ENCODE measurements at regions not wholly inside any gene's neighbourhood (a gene's known extent, or its start where the extent isn't known, plus 50 kb on each side); places are given as distances from the start of the nearest gene placed in this dataset.
"Not testable (repeated sequence)": the region's sequence is repeated elsewhere in the genome, so short reads cannot be mapped to it uniquely, and the experiment has no call there.

DNA sequence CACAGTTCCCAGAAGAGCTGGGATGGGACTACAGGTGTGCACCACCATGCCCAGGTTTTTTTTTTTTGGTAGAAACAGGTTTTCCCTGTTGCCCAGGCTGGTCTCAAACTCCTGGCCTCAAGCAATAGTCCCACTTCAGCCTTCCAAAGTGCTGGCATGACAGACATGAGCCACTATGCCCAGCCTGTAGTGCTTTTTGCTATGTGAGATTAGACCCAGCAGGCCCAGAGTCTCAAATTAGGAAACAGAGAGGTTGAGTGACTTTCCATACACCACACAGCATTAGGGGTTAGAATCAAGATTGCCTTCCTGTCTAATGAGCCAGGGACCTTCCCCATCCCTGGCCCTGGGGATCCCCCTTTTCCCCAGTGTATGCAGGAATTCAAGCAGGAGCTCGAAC is 90.8 kb upstream of the KCTD7 start:
- Mint-ChIP-seq H3K4me1 (peaks cover 1% of the 10 kb centered on the region), H3K27ac (no peak overlapping the region), H3K9me3 (no peaks in the 10 kb centered on the region), H3K36me3 (ENCODE audit: low read depth) (no peaks in the 10 kb centered on the region), H3K4me3 (no peak overlapping the region), H3K27me3 (no peaks in the 10 kb centered on the region)
- CTCF ChIA-PET = interaction anchor here (0.7 to 0.9 kb wide), 2 partner anchors 9 to 19 kb away, joined by 3 to 5 read pairs; no protein-coding TSS in a partner anchor
- DNase-seq = no peak
- POLR2A ChIA-PET = interaction anchor here (0.6 kb wide), 1 partner anchor 299 kb away, joined by 5 read pairs; no protein-coding TSS in a partner anchor

DNA sequence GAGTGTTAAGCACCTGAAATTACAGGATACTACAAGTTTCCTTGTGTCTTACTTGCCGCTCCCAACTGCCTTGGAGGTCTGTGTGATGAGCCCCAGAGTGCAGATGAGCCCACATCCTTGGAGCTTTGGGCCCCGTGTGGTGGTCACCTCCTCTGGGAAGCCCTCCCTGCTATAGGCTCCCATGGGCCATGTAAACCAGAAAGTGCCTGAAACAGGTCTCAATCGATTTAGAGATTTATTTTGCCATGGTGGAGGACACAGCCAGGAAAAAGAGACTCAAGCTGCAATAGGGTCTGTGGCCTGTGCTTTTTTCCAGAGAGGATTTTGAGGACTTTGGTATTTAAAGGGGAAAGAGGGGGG is 89.4 kb upstream of the KCTD7 start:
- ChIA-PET POLR2A (no interaction called here), CTCF (no interaction called here)
- no peak overlapping the region for H3K4me3 Mint-ChIP-seq
- H3K27me3 Mint-ChIP-seq = no peaks in the 10 kb centered on the region
- no peaks in the 10 kb centered on the region for H3K36me3 Mint-ChIP-seq (ENCODE audit: low read depth)
- H3K4me1 Mint-ChIP-seq = peaks cover 1% of the 10 kb centered on the region
- no peaks in the 10 kb centered on the region for H3K9me3 Mint-ChIP-seq
- no peak overlapping the region for H3K27ac Mint-ChIP-seq
- DNase-seq = no peak

DNA sequence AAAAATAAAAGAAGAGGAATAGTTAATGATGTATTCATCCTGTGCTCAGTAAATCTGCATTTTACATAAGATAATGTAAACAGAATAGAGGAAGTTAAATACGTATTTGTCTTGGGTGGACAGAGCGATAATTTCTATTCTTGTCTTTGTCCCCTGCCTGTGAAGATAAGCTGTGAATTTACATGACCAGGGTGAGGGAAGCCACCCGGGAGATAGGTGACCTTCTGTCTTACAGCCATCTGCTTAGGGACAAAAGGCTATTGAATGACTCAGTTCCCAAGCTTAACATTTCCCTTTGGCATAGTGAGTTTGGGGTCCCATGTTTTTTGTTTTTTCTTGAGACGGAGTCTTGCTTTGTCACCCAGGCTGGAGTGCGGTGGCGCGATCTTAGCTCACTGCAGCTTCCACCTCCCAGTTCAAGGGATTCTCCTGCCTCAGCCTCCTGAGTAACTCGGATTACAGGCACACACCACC is 88.7 kb upstream of the KCTD7 start:
- CTCF ChIA-PET = interaction anchor here (0.9 to 1.5 kb wide), 2 partner anchors 11 to 17 kb away, joined by 3 to 10 read pairs; no protein-coding TSS in a partner anchor

DNA sequence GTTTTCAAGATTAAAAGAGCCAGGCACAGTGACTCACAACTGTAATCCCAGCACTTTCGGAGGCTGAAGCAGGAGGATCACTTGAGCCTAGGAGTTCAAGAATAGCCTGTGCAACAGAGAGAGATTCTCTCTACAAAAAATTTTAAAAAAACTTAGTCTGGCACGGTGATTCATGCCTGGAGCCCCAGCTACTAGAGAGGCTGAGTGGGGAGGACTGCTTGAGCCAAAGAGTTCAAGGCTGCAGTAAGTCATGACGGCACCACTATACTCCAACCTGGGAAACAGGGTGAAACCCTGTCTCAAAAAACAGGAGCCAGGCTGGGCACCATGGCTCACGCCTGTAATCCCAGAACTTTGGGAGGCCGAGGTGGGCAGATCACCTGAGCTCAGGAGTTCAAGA is 86.6 kb upstream of the KCTD7 start:
- H3K4me1 Mint-ChIP-seq = peaks cover 1% of the 10 kb centered on the region
- H3K36me3 Mint-ChIP-seq (ENCODE audit: low read depth) = no peaks in the 10 kb centered on the region
- no peaks in the 10 kb centered on the region for H3K27me3 Mint-ChIP-seq
- no peak overlapping the region for H3K27ac Mint-ChIP-seq
- H3K4me3 Mint-ChIP-seq = no peak overlapping the region
- CTCF ChIA-PET = interaction anchor here (0.6 to 1.5 kb wide), 2 partner anchors 14 to 150 kb away, joined by 3 to 8 read pairs; no protein-coding TSS in a partner anchor
- H3K9me3 Mint-ChIP-seq = no peaks in the 10 kb centered on the region
- POLR2A ChIA-PET = no interaction called here
- DNase-seq = no peak

More for the DNA sequence above, 88.7 kb upstream of the KCTD7 start:
- H3K27me3 Mint-ChIP-seq = no peaks in the 10 kb centered on the region
- no peaks in the 10 kb centered on the region for H3K9me3 Mint-ChIP-seq
- no peak for DNase-seq
- H3K4me3 Mint-ChIP-seq = no peak overlapping the region
- peaks cover 1% of the 10 kb centered on the region for H3K4me1 Mint-ChIP-seq
- no peaks in the 10 kb centered on the region for H3K36me3 Mint-ChIP-seq (ENCODE audit: low read depth)
- no peak overlapping the region for H3K27ac Mint-ChIP-seq
- POLR2A ChIA-PET = no interaction called here

DNA sequence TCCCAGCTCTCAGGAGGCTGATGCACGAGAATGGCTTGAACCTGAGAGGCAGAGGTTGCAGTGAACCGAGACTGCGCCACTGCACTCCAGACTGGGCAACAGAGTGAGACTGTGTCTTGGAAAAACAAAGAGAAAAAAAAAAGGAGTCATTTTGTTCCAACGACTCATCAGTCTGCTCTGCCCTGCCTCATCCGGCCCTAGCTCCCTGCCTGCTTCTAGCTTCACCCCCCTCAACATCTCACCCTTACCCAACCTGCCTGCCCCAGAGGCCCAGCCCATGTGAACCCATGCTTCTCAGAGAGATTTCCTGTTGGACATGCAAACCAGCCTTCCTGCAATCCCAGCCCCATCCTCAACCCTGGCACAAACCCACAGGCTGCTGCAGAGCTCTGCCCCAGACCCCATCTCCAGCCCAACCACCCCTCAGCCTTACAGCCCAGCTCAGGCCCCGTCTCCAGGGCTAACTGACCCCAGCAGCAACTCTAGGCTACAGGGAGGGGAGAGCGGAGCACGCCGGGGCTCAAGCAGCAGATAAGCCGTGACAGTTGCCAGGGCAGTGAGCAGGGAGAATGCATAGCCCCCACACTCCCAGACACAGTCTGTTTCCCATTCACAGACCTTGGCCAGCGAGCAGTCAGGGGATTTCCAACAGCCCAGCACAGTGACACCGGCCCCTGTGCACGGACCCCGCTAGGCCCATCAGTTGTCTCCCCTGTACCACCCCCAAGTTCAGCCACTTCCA is 86.0 kb upstream of the KCTD7 start:
- H3K27me3 Mint-ChIP-seq = no peaks in the 10 kb centered on the region
- no peaks in the 10 kb centered on the region for H3K36me3 Mint-ChIP-seq (ENCODE audit: low read depth)
- H3K9me3 Mint-ChIP-seq = no peaks in the 10 kb centered on the region
- ChIA-PET POLR2A (no interaction called here), CTCF (interaction anchor here (0.6 to 1.5 kb wide), 2 partner anchors 15 to 149 kb away, joined by 3 to 8 read pairs; no protein-coding TSS in a partner anchor)
- peaks cover 1% of the 10 kb centered on the region for H3K4me1 Mint-ChIP-seq
- no peak for DNase-seq
- H3K27ac Mint-ChIP-seq = no peak overlapping the region
- no peak overlapping the region for H3K4me3 Mint-ChIP-seq

DNA sequence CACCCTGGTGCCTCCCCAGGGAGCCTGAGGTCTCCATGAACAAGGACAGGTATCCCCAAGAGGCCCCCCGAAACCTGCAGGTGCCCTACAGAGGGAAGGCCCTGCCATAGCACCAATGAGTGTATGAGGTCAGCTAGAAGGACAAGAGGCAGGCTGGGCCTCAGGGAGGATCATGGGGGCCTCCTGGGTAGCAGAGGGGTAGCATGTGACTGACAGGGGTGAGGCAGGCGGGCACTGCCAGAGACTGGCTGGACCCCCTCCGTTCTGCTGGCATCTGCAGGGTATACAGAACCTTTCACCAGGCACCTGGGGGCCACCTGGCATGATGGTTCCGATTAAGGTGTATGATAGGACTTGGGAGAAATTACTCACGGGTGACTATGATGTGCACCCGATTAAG is 79.2 kb upstream of the KCTD7 start:
- peaks cover 19% of the 10 kb centered on the region for H3K36me3 Mint-ChIP-seq (ENCODE audit: low read depth)
- CTCF ChIA-PET = no interaction called here
- H3K4me1 Mint-ChIP-seq = no peaks in the 10 kb centered on the region
- no peak overlapping the region for H3K4me3 Mint-ChIP-seq
- no peaks in the 10 kb centered on the region for H3K9me3 Mint-ChIP-seq
- no peaks in the 10 kb centered on the region for H3K27me3 Mint-ChIP-seq
- peak overlapping the region; percentile 54 for H3K27ac Mint-ChIP-seq
- POLR2A ChIA-PET = no interaction called here
- no peak for DNase-seq

DNA sequence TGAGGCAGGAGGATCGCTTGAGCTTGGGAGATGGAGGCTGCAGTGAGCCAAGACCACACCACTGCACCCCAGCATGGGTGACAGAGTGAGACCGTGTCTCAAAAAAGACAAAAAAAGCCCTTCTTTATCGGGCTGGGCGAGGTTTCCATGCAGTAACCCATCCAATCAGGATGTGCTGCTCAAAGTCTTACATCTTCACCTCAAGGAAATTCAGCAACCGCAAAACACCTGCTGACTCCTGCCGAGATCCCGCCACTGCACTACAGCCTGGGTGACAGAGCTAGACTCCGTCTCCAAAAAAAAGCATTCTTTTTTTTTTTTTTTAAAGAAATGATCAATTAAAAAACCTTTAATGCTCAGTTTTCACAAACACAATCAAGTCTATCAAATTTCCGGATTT is 75.7 kb upstream of the KCTD7 start:
- CTCF ChIA-PET = interaction anchor here (0.7 kb wide), 1 partner anchor 148 kb away, joined by 3 read pairs; no protein-coding TSS in a partner anchor

DNA sequence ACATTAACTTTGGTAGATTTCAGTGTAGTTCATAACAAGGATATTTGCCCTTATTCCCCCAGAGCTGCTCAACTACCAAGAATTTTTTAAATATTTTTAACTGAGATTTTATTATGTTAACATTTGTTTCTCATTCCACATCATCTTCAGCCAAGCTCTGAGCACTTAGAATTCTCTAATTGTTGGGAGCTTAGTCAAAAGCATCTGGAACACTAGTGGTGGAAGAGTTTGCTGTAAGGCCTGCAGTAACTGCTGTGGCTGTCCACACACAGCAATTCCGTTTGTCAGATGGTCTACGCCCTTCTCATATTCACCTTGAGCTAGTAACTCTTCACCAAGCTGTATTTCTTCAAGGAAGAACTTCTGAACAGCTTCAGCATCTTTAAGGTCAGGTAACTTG is 75.0 kb upstream of the KCTD7 start:
- H3K9me3 Mint-ChIP-seq, H3K27me3 Mint-ChIP-seq, DNase-seq, H3K4me3 Mint-ChIP-seq, POLR2A ChIA-PET, H3K27ac Mint-ChIP-seq, H3K4me1 Mint-ChIP-seq: not testable (repeated sequence)
- CTCF ChIA-PET = interaction anchor here (0.8 to 1.4 kb wide), 2 partner anchors 13 to 23 kb away, joined by 3 to 4 read pairs; no protein-coding TSS in a partner anchor
- H3K36me3 Mint-ChIP-seq (ENCODE audit: low read depth) = peaks cover 21% of the 10 kb centered on the region

More for the DNA sequence above, 75.7 kb upstream of the KCTD7 start:
- Mint-ChIP-seq H3K4me3 (no peak overlapping the region), H3K36me3 (ENCODE audit: low read depth) (peaks cover 24% of the 10 kb centered on the region), H3K9me3 (no peaks in the 10 kb centered on the region), H3K4me1 (peaks cover 3% of the 10 kb centered on the region), H3K27me3 (no peaks in the 10 kb centered on the region), H3K27ac (no peak overlapping the region)
- POLR2A ChIA-PET = no interaction called here
- DNase-seq = no peak

DNA sequence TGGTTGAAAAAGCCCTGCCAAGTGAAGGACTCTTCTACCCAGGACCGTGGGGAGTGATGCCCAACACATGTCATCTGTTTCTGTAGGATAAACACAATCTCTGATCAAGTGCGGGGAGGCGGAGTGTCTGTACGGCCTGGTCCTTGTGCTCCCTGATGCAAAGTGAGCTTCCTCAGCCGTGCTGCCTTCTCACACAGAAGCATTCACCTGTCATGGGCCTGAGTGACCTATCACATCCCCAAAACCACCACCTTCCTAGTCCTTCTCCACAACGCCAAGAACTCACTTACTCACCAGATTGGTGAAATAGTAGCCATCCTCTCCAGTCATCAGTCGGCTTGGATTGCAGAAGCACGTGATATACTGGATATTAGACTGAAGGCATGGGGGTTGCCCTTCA is 74.4 kb upstream of the KCTD7 start:
- H3K4me3 Mint-ChIP-seq, H3K27me3 Mint-ChIP-seq, H3K27ac Mint-ChIP-seq, H3K4me1 Mint-ChIP-seq, DNase-seq, POLR2A ChIA-PET, H3K9me3 Mint-ChIP-seq: not testable (repeated sequence)
- CTCF ChIA-PET = interaction anchor here (0.8 to 1.4 kb wide), 2 partner anchors 12 to 24 kb away, joined by 3 to 4 read pairs; no protein-coding TSS in a partner anchor
- peaks cover 21% of the 10 kb centered on the region for H3K36me3 Mint-ChIP-seq (ENCODE audit: low read depth)

DNA sequence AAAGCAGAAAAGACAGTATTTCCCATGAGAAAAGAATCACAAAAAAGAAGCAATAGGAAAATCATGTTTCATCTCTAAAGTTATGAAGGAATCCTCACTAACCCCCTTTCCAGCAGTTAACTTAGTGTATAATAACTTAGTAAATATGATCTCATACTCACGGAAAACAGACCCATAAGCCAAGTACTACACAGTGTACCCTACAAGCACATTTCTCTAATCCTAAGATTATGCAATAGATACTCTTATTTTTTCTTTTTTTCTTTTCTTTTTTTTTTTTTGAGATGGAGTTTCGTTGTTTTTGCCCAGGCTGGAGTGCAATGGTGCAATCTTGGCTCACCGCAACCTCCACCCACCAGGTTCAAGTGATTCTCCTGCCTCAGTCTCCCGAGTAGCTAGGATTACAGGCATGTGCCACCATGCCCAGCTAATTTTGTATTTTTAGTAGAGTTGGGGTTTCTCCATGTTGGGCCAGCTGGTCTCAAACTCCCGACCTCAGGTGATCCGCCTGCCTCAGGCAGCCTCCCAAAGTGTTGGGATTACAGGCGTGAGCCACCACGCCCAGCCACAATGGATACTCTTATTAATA is 73.7 kb upstream of the KCTD7 start:
- CTCF ChIA-PET = interaction anchor here (1.4 kb wide), 1 partner anchor 11 kb away, joined by 4 read pairs; no protein-coding TSS in a partner anchor
- POLR2A ChIA-PET, H3K4me1 Mint-ChIP-seq, H3K9me3 Mint-ChIP-seq, DNase-seq, H3K27me3 Mint-ChIP-seq, H3K27ac Mint-ChIP-seq, H3K4me3 Mint-ChIP-seq: not testable (repeated sequence)
- H3K36me3 Mint-ChIP-seq (ENCODE audit: low read depth) = peaks cover 18% of the 10 kb centered on the region

DNA sequence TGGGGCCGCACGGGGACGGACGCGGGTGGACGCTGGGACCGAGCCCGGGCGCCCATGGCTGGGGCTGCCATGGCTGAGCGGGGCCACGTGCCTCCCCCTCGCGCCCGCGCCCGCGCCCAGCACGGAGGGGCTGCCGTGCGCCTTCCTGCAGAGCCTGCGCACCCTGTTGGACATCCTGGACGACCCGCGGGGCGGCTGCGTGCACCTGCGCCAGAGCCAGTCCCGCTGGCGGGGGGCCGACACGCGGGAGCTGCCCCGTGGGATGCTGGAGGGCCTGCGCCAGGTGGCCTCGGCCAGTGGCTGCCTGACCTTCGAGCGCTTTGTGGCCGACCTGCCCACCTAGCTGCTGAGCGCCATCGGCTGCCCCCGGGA is 72.5 kb upstream of the KCTD7 start:
- no peak overlapping the region for H3K27ac Mint-ChIP-seq
- H3K9me3 Mint-ChIP-seq = no peaks in the 10 kb centered on the region
- CTCF ChIA-PET = no interaction called here

DNA sequence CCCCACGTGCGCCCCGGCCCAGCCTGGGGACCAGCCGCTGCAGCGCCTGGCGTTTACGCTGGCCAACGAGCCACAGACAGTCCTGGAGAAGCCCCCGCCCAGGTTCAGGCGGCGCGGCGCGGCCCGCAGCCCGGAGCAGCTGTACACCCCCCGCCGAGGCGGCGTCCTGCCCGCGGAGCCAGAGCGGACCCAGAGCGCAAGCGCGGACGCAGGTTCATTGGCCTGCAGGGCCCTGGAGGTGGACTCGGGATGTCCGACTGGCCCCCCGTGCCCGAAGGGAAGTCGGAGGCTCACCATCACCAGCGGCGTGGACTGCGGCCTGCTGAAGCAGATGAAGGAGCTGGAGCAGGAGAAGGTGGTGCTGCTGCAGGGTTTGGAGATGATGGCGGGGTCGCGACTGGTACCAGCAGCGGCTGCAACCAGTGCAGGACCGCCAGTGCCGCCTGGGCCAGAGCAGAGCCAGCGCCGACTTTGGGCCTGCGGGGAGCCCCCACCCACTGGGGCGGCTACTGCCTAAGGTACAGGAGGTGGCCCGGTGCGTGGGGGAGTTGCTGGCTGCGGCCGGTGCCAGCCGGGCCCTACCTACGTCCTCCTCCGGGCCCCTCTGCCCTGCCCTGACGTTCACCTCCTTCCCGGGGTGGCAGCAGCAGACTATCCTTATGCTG is 72.0 kb upstream of the KCTD7 start:
- Mint-ChIP-seq H3K27ac (no peak overlapping the region), H3K36me3 (ENCODE audit: low read depth) (peaks cover 17% of the 10 kb centered on the region)
- CTCF ChIA-PET = interaction anchor here (0.9 to 1.3 kb wide), 3 partner anchors 18 to 143 kb away, joined by 3 read pairs; no protein-coding TSS in a partner anchor

More for the DNA sequence above, 72.5 kb upstream of the KCTD7 start:
- Mint-ChIP-seq H3K4me3 (no peak overlapping the region), H3K27me3 (no peaks in the 10 kb centered on the region), H3K4me1 (peaks cover 4% of the 10 kb centered on the region), H3K36me3 (ENCODE audit: low read depth) (peaks cover 20% of the 10 kb centered on the region)
- POLR2A ChIA-PET = no interaction called here
- DNase-seq = no peak

More for the DNA sequence above, 72.0 kb upstream of the KCTD7 start:
- no peak for DNase-seq
- no peak overlapping the region for H3K4me3 Mint-ChIP-seq
- POLR2A ChIA-PET = no interaction called here
- H3K9me3 Mint-ChIP-seq = no peaks in the 10 kb centered on the region
- peaks cover 4% of the 10 kb centered on the region for H3K4me1 Mint-ChIP-seq
- H3K27me3 Mint-ChIP-seq = no peaks in the 10 kb centered on the region

Data from activated CD4-positive, alpha-beta T cell treated with anti-CD3 and anti-CD28 coated beads, Interleukin-2, amount 10 ng/mL, durations not matched to agents 7 days and 5 days (primary cell).